ENCODE measurements at regions not wholly inside any gene's neighbourhood (a gene's known extent, or its start where the extent isn't known, plus 50 kb on each side); places are given as distances from the start of the nearest gene placed in this dataset.

DNA sequence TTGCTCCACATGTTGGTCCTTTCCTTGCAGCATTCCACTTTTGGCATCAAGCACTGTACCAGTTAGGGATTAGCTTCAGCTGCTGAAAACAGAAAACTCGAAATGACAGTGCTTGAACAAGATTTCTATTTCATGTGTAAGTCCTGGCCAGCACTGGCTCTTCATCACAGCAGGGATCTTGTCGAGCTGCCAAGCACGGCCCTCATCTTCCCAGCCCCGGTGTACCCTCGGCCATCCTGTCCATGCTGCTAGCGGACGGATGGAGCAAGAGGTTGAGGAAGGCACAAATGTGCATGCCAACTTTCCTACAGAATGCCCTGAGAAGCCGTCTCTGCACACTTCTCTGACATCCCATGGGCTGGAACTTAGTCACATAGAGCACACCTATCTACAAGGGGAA is 130.6 kb downstream of the TENT4A start:
- TF ChIP-seq, protein P1, sequence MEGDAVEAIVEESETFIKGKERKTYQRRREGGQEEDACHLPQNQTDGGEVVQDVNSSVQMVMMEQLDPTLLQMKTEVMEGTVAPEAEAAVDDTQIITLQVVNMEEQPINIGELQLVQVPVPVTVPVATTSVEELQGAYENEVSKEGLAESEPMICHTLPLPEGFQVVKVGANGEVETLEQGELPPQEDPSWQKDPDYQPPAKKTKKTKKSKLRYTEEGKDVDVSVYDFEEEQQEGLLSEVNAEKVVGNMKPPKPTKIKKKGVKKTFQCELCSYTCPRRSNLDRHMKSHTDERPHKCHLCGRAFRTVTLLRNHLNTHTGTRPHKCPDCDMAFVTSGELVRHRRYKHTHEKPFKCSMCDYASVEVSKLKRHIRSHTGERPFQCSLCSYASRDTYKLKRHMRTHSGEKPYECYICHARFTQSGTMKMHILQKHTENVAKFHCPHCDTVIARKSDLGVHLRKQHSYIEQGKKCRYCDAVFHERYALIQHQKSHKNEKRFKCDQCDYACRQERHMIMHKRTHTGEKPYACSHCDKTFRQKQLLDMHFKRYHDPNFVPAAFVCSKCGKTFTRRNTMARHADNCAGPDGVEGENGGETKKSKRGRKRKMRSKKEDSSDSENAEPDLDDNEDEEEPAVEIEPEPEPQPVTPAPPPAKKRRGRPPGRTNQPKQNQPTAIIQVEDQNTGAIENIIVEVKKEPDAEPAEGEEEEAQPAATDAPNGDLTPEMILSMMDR (IDR thresholded peaks at IDR 0.05; ENCODE audit: low read depth, low read length), result no peak
- Histone ChIP-seq H3K9me3 (ENCODE audit: control insufficient read depth, insufficient read depth, low read length) (peaks cover 19% of the 10 kb centered on the region), H3K4me3 (ENCODE audit: low read depth, low read length) (no peak overlapping the region), H3K27ac (ENCODE audit: low read depth, low read length) (no peak overlapping the region), H3K27me3 (ENCODE audit: control insufficient read depth, insufficient read depth, low read length) (no peaks in the 10 kb centered on the region)
- CTCF ChIA-PET, result no interaction called here
- no peak for DNase-seq (ENCODE audit: low read depth, low spot score)
- POLR2A ChIA-PET, result no interaction called here

DNA sequence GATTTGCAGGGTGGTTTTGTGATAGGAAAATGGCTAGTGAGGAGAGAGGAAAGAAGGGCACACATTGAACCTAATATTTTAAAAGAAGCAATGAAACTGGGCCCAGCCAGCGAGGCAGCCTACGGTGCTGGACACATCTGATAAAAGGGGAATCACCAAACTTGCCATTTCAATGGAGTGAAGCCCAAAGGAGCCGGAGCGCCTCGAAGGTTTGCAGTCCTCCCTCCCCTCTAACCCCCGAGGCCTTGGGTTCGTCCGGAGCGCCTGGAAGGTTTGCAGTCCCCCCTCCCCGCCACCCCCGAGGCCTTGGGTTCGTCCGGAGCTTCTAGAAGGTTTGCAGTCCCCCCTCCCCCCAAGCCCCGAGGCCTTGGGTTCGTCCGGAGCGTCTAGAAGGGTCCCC is 132.6 kb downstream of the TENT4A start:
- TF ChIP-seq, protein P1 (IDR thresholded peaks at IDR 0.05; ENCODE audit: low read depth, low read length), result no peak
- H3K27me3 ChIP-seq (ENCODE audit: control insufficient read depth, insufficient read depth, low read length), result no peaks in the 10 kb centered on the region
- ChIA-PET CTCF (no interaction called here), POLR2A (no interaction called here)
- H3K9me3 ChIP-seq (ENCODE audit: control insufficient read depth, insufficient read depth, low read length), result peaks cover 30% of the 10 kb centered on the region
- DNase-seq (ENCODE audit: low read depth, low spot score), result no peak
- H3K4me3 ChIP-seq (ENCODE audit: low read depth, low read length), result no peak overlapping the region
- no peak overlapping the region for H3K27ac ChIP-seq (ENCODE audit: low read depth, low read length)

DNA sequence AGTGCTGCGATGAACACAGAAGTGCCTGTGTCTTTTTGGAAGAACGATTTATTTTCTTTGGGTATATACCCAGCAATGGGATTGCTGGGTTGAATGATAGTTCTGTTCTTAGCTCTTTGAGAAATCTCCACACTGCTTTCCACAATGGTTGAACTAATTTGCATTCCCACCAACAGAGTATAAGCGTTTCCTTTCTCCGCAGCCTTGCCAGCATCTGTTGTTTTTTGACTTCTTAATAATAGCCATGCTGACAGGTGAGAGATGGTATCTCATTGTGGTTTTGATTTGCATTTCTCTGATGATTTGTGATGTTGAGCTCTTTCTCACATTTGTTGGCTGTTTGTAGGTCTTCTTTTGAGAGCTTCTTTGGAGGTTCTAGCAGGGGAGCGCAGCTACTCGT is 134.6 kb downstream of the TENT4A start:
- no peak overlapping the region for H3K27ac ChIP-seq (ENCODE audit: low read depth, low read length)
- ChIA-PET POLR2A (no interaction called here), CTCF (no interaction called here)
- TF ChIP-seq, protein P1 (IDR thresholded peaks at IDR 0.05; ENCODE audit: low read depth, low read length), result no peak
- H3K27me3 ChIP-seq (ENCODE audit: control insufficient read depth, insufficient read depth, low read length), result no peaks in the 10 kb centered on the region
- H3K4me3 ChIP-seq (ENCODE audit: low read depth, low read length), result no peak overlapping the region
- peaks cover 37% of the 10 kb centered on the region for H3K9me3 ChIP-seq (ENCODE audit: control insufficient read depth, insufficient read depth, low read length)
- no peak for DNase-seq (ENCODE audit: low read depth, low spot score)

DNA sequence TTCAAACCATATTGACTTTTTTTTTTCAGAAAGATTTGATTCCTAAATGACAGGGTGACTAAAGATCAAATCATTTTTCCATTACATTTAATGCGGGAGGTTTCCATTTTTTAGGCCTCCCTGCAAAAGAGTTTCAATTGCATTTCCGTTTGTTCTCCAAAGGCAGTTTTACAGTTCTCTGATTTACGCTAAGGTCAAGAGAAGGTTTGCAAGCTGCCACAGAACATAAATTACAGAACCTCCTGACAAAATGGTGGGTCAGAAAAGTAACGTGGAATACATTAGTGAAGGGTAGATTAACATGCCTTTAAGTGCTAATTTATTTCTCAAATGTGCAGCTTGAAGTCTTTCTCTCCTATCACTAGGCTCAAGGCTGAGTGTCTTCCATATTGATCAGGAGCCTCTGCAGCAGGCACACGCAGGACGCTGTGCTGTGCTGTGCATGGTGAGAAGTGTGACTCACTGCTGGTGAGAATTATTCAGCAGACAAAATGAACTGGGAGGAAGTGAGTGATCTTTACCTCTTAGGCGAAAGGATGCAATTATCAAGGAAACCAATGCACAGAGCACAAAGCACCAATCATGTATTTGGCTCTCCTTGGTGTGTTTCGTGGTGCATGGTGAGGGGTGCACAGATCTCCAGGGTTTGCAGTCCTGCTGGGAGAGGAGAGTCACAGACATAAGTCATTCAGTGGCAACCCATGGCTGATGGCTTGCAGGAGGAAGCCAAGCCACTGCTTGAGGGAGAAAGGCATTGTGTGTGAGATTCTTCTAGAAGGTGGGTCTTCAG is 136.3 kb downstream of the TENT4A start:
- CTCF ChIA-PET, result no interaction called here

DNA sequence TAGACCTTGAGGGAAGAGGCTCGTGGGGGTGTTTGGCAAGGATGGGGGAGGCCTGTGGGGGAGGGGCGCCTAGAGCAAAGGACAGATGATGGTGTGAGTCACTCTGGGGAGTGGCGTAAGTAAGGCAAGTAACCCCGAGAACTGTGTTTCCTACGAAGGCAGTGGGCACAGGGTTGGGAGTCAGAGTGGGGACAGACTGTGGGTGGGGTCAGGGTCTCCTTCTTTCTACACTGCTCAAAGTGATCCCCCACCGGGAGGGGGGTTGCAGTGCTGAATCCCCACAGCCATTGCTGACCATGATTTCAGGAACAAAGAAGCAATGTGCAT is 136.8 kb downstream of the TENT4A start:
- H3K27me3 ChIP-seq (ENCODE audit: control insufficient read depth, insufficient read depth, low read length), result no peaks in the 10 kb centered on the region
- no peak overlapping the region for H3K4me3 ChIP-seq (ENCODE audit: low read depth, low read length)
- ChIA-PET CTCF (no interaction called here), POLR2A (no interaction called here)
- peaks cover 43% of the 10 kb centered on the region for H3K9me3 ChIP-seq (ENCODE audit: control insufficient read depth, insufficient read depth, low read length)
- no peak overlapping the region for H3K27ac ChIP-seq (ENCODE audit: low read depth, low read length)
- TF ChIP-seq, protein P1 (IDR thresholded peaks at IDR 0.05; ENCODE audit: low read depth, low read length), result no peak
- no peak for DNase-seq (ENCODE audit: low read depth, low spot score)

More for the DNA sequence above, 136.3 kb downstream of the TENT4A start:
- Histone ChIP-seq H3K27me3 (ENCODE audit: control insufficient read depth, insufficient read depth, low read length) (no peaks in the 10 kb centered on the region), H3K27ac (ENCODE audit: low read depth, low read length) (no peak overlapping the region), H3K9me3 (ENCODE audit: control insufficient read depth, insufficient read depth, low read length) (peaks cover 39% of the 10 kb centered on the region), H3K4me3 (ENCODE audit: low read depth, low read length) (no peak overlapping the region)
- POLR2A ChIA-PET, result no interaction called here
- TF ChIP-seq, protein P1 (IDR thresholded peaks at IDR 0.05; ENCODE audit: low read depth, low read length), result no peak
- DNase-seq (ENCODE audit: low read depth, low spot score), result no peak

All from AG04450 (cell line).